ENCODE measurements at regions not wholly inside any gene's neighbourhood (a gene's known extent, or its start where the extent isn't known, plus 50 kb on each side); places are given as distances from the start of the nearest gene placed in this dataset.

GRCh38 chr4:125590158-125590557 lies 275.4 kb downstream of the FAT4 start:
- no peak for TF ChIP-seq CTCF (IDR thresholded peaks at IDR 0.05; ENCODE audit: extremely low read depth in 1 of 2, insufficient read depth in 1 of 2, low read depth in 1 of 2, low read length in 2 of 2)
- no peak for TF ChIP-seq POLR2A (IDR thresholded peaks at IDR 0.05; ENCODE audit: low read depth, low read length)
- no peak for TF ChIP-seq EZH2 (IDR thresholded peaks at IDR 0.05; ENCODE audit: borderline replicate concordance, low read depth, low read length, severe bottlenecking)
- TF ChIP-seq JUN (IDR thresholded peaks at IDR 0.05; ENCODE audit: borderline replicate concordance, insufficient read depth, insufficient read length, low read depth): no peak
- no peak for TF ChIP-seq POLR2AphosphoS5 (IDR thresholded peaks at IDR 0.05; ENCODE audit: insufficient read depth, low read depth, low read length)
- TF ChIP-seq MYC (IDR thresholded peaks at IDR 0.05; ENCODE audit: low read depth, low read length): no peak
- no peak for TF ChIP-seq MAX (IDR thresholded peaks at IDR 0.05; ENCODE audit: insufficient read depth, insufficient read length)
- no peak for TF ChIP-seq GATA2 (IDR thresholded peaks at IDR 0.05; ENCODE audit: insufficient read depth, insufficient read length, low read depth, low read length)
